NT2/D1 (cell line): ENCODE measurements at regions not wholly inside any gene's neighbourhood (a gene's known extent, or its start where the extent isn't known, plus 50 kb on each side); places are given as distances from the start of the nearest gene placed in this dataset.

ENCODE experiments used
- SUZ12 ChIP-seq: IDR thresholded peaks from 2 replicates; pipeline ENCODE4 v1.6.1; 2011; ENCODE audit not compliant: insufficient read length, insufficient read depth; ENCODE audit errors: extremely low read depth
- YY1 ChIP-seq: IDR thresholded peaks from 2 replicates; pipeline ENCODE4 v1.6.1; 2011; ENCODE audit not compliant: insufficient read length, insufficient read depth
- ZNF274 ChIP-seq: IDR thresholded peaks from 2 replicates; pipeline ENCODE4 v1.6.1; 2011; ENCODE audit warnings: mild to moderate bottlenecking, low read depth, low read length

- no peak for TF ChIP-seq YY1
- TF ChIP-seq ZNF274, result no peak
- TF ChIP-seq SUZ12, result no peak
These were observed 114.8 kb upstream of the CDYL start for GRCh38 chr6:4661391-4661790.
